ENCODE measurements at regions not wholly inside any gene's neighbourhood (a gene's known extent, or its start where the extent isn't known, plus 50 kb on each side); places are given as distances from the start of the nearest gene placed in this dataset.

- TF ChIP-seq CTCF (IDR thresholded peaks at IDR 0.05) (no peak), POLR2A (IDR thresholded peaks at IDR 0.05) (no peak)
- no peaks in the 10 kb centered on the region for H3K27me3 ChIP-seq
- no peaks in the 10 kb centered on the region for H3K4me1 ChIP-seq
- H3K4me3 ChIP-seq: no peak overlapping the region
- H3K27ac ChIP-seq: no peak overlapping the region
- WGBS, 4 donors: 53 to 72% (median 60%) methylated on average over 4 of the region's 4 CpGs
- no peaks in the 10 kb centered on the region for H3K36me3 ChIP-seq
- intact Hi-C loops (cut with DNase I): no loop called here
- ATAC-seq (no peak), DNase-seq (no peak)
- no peaks in the 10 kb centered on the region for H3K9me3 ChIP-seq
Measured at GRCh38 chr10:36602374-36602773, 523.0 kb upstream of the ANKRD30A start.

- no peak overlapping the region for H3K4me3 ChIP-seq
- DNase-seq (no peak), ATAC-seq (no peak)
- intact Hi-C loops (cut with DNase I): no loop called here
- H3K27me3 ChIP-seq: no peaks in the 10 kb centered on the region
- no peaks in the 10 kb centered on the region for H3K4me1 ChIP-seq
- H3K27ac ChIP-seq: no peak overlapping the region
- TF ChIP-seq CTCF (IDR thresholded peaks at IDR 0.05) (no peak), POLR2A (IDR thresholded peaks at IDR 0.05) (no peak)
- no peaks in the 10 kb centered on the region for H3K36me3 ChIP-seq
- no peaks in the 10 kb centered on the region for H3K9me3 ChIP-seq
- WGBS, 4 donors: 55 to 69% (median 59%) methylated on average over 3 of the region's 3 CpGs
Measured at GRCh38 chr10:36597756-36598320, 527.6 kb upstream of the ANKRD30A start.

GRCh38 chr10:36592964-36593363, 532.4 kb upstream of the ANKRD30A start:
- Histone ChIP-seq H3K4me3 (no peak overlapping the region), H3K36me3 (no peaks in the 10 kb centered on the region), H3K27me3 (no peaks in the 10 kb centered on the region), H3K4me1 (no peaks in the 10 kb centered on the region), H3K27ac (no peak overlapping the region), H3K9me3 (peaks cover 0 to 7% (median 0%) of the 10 kb centered on the region in 12 donors)
- TF ChIP-seq POLR2A (IDR thresholded peaks at IDR 0.05) (no peak), CTCF (IDR thresholded peaks at IDR 0.05) (no peak)
- intact Hi-C loops (cut with DNase I): no loop called here
- WGBS, 4 donors: 94 to 97% (median 95%) methylated on average over 5 of the region's 5 CpGs
- DNase-seq: no peak
- no peak for ATAC-seq

GRCh38 chr10:36591436-36591835, 534.0 kb upstream of the ANKRD30A start:
- ATAC-seq: no peak
- TF ChIP-seq CTCF (IDR thresholded peaks at IDR 0.05): no peak
- no peak for TF ChIP-seq POLR2A (IDR thresholded peaks at IDR 0.05)
- H3K9me3 ChIP-seq: peaks cover 0 to 9% (median 0%) of the 10 kb centered on the region in 12 donors
- no peak overlapping the region for H3K27ac ChIP-seq
- 82 to 91% (median 87%) methylated on average over 2 of the region's 2 CpGs for WGBS, 4 donors
- no peak for DNase-seq
- intact Hi-C loops (cut with DNase I): no loop called here
- H3K4me1 ChIP-seq: no peaks in the 10 kb centered on the region
- no peak overlapping the region for H3K4me3 ChIP-seq
- H3K36me3 ChIP-seq: no peaks in the 10 kb centered on the region
- no peaks in the 10 kb centered on the region for H3K27me3 ChIP-seq
